Calu3 (cell line): ENCODE measurements at regions not wholly inside any gene's neighbourhood (a gene's known extent, or its start where the extent isn't known, plus 50 kb on each side); places are given as distances from the start of the nearest gene placed in this dataset.

Experiments used
- BruUV-seq: library from RNA; stranded (reverse); fragments of 400-500 nt; replicated peaks from 2 replicates; lab custom pipeline; 2021; lab: Mats Ljungman, UMichigan
- CTCF ChIA-PET: fragments of 300-600 bp; sonication (Branson Sonifier 250); formaldehyde crosslinking; loops from one replicate; lab custom pipeline; 2022; ENCODE audit warnings: antibody characterized with exemption; lab: Charles Lee
- DNase-seq: peaks from one replicate; pipeline ENCODE4 v3.0.0; 2022
- H3K27ac Mint-ChIP-seq: one replicate; pipeline ENCODE4 v1.8.0; 2022; ENCODE audit warnings: mixed read lengths; ENCODE audit not compliant: unreplicated experiment
- H3K27me3 Mint-ChIP-seq: one replicate; pipeline ENCODE4 v1.8.0; 2022; ENCODE audit warnings: mixed read lengths; ENCODE audit not compliant: unreplicated experiment
- H3K36me3 Mint-ChIP-seq: one replicate; pipeline ENCODE4 v1.8.0; 2022; ENCODE audit warnings: mild to moderate bottlenecking, moderate library complexity, mixed read lengths; ENCODE audit not compliant: insufficient read depth, unreplicated experiment
- H3K4me1 Mint-ChIP-seq: one replicate; pipeline ENCODE4 v1.8.0; 2022; ENCODE audit warnings: mild to moderate bottlenecking, low read depth, mixed read lengths; ENCODE audit not compliant: unreplicated experiment
- H3K4me3 Mint-ChIP-seq: one replicate; pipeline ENCODE4 v1.8.0; 2022; ENCODE audit warnings: mild to moderate bottlenecking, low read depth, moderate library complexity, mixed read lengths; ENCODE audit not compliant: unreplicated experiment
- H3K9me3 Mint-ChIP-seq: one replicate; pipeline ENCODE4 v1.8.0; 2022; ENCODE audit warnings: low read depth, mixed read lengths; ENCODE audit not compliant: unreplicated experiment
- intact Hi-C: fragments of 100-400 bp; cut with micrococcal nuclease; formaldehyde crosslinking; loops from one replicate; pipeline ENCODE4 v1.10.0; 2022; ENCODE audit not compliant: unreplicated experiment
- TF ChIP-seq, protein P1 (sequence below): fragments of 200-600 bp; IDR thresholded peaks from one replicate; pipeline ENCODE4 v1.8.0; 2022; ENCODE audit warnings: antibody characterized with exemption; ENCODE audit not compliant: unreplicated experiment

DNA sequence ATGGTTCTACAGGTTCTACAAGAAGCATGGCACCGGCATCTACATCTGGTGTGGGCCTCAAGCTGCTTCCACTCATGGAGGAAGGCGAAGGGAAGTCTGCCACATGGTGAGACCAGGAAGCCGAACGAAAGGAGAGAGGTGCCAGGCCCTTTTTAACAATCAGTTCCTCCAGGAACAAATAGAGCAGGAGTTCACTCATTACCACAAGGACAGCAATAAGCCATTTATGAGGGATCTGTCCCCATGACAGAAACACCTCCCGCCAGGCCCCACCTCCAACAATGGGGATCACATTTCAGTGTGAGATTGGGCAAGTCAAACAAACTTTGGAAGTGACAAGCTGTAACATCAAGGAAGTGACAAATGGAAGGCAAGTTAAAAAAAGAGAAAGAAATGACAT is 95.5 kb upstream of the PTPN3 start:
- TF ChIP-seq, protein P1, sequence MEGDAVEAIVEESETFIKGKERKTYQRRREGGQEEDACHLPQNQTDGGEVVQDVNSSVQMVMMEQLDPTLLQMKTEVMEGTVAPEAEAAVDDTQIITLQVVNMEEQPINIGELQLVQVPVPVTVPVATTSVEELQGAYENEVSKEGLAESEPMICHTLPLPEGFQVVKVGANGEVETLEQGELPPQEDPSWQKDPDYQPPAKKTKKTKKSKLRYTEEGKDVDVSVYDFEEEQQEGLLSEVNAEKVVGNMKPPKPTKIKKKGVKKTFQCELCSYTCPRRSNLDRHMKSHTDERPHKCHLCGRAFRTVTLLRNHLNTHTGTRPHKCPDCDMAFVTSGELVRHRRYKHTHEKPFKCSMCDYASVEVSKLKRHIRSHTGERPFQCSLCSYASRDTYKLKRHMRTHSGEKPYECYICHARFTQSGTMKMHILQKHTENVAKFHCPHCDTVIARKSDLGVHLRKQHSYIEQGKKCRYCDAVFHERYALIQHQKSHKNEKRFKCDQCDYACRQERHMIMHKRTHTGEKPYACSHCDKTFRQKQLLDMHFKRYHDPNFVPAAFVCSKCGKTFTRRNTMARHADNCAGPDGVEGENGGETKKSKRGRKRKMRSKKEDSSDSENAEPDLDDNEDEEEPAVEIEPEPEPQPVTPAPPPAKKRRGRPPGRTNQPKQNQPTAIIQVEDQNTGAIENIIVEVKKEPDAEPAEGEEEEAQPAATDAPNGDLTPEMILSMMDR, result no peak
- peaks cover 2% of the 10 kb centered on the region for H3K9me3 Mint-ChIP-seq
- CTCF ChIA-PET, result no interaction called here
- no peak overlapping the region for H3K27ac Mint-ChIP-seq
- no TSS peak for BruUV-seq
- H3K4me3 Mint-ChIP-seq, result no peak overlapping the region
- intact Hi-C loops, result no loop called here
- H3K4me1 Mint-ChIP-seq, result no peaks in the 10 kb centered on the region
- H3K36me3 Mint-ChIP-seq, result no peaks in the 10 kb centered on the region
- no peak for DNase-seq
- H3K27me3 Mint-ChIP-seq, result no peaks in the 10 kb centered on the region

DNA sequence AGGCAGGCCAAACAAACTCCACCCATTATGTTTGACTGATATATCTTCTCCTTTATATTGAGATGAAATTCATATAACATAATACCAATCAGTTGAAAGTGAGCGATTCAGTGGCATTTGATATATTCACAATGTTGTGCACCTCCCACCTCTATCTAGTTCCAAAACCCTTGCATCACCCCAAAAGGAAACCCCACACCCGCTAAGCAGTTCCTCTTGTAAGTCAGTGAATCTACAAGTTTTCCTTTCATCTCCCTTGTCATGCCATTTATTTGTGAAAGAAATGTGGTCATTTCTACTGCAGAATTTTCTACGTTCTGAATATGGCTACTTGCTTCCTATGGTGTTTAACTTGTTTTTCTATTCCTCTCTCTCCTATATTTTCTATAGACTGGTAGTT is 99.4 kb upstream of the PTPN3 start:
- TF ChIP-seq, protein P1, result no peak
- no peak for DNase-seq
- intact Hi-C loops, result no loop called here
- H3K27ac Mint-ChIP-seq, result no peak overlapping the region
- H3K27me3 Mint-ChIP-seq, result peaks cover 15% of the 10 kb centered on the region
- no peaks in the 10 kb centered on the region for H3K36me3 Mint-ChIP-seq
- H3K9me3 Mint-ChIP-seq, result no peaks in the 10 kb centered on the region
- H3K4me1 Mint-ChIP-seq, result no peaks in the 10 kb centered on the region
- BruUV-seq, result no TSS peak
- CTCF ChIA-PET, result no interaction called here
- no peak overlapping the region for H3K4me3 Mint-ChIP-seq

DNA sequence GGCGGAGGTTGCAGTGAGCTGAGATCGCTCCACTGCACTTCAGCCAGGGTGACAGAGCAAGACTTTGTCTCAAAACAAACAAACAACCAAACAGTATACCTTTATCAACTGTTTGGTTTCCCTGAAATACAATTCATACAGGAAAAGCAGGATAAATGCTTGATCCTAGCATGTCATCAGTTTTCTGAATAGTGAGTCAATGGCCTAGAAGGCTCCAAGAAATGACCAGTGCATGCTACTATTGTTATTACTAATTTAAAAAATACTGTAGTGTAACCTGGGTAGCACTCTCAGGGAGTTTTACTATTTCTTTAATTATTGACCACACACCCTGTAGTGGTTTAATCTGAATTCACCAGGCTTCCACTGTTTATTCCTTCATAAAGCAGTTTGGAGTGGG is 101.0 kb upstream of the PTPN3 start:
- intact Hi-C loops, result no loop called here
- Mint-ChIP-seq H3K9me3 (no peaks in the 10 kb centered on the region), H3K27me3 (peaks cover 31% of the 10 kb centered on the region), H3K27ac (no peak overlapping the region), H3K4me1 (no peaks in the 10 kb centered on the region), H3K36me3 (no peaks in the 10 kb centered on the region), H3K4me3 (no peak overlapping the region)
- no peak for DNase-seq
- CTCF ChIA-PET, result no interaction called here
- TF ChIP-seq, protein P1, result no peak
- BruUV-seq, result no TSS peak

DNA sequence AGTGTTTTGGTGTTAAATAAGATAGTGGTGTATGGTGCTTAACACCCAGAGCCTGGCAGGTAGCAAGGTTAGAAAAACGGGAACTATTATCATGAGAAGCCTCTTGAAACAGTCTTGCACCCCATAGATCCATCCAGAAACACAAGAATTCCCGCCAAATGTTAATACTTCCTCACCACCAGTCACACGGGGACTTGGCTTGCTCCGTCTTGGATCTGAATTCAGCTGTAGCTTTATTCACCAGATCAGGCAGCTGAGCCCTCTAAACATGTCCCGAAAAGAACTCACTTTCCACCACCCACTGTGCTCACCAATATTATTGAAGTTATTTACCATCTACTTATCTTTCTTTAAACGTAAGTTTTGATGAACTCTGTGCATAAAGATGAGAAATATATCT is 101.6 kb upstream of the PTPN3 start:
- Mint-ChIP-seq H3K27ac (no peak overlapping the region), H3K4me3 (no peak overlapping the region), H3K4me1 (no peaks in the 10 kb centered on the region), H3K9me3 (no peaks in the 10 kb centered on the region), H3K36me3 (no peaks in the 10 kb centered on the region), H3K27me3 (peaks cover 31% of the 10 kb centered on the region)
- no TSS peak for BruUV-seq
- intact Hi-C loops, result no loop called here
- no peak for DNase-seq
- TF ChIP-seq, protein P1, result no peak
- CTCF ChIA-PET, result no interaction called here

DNA sequence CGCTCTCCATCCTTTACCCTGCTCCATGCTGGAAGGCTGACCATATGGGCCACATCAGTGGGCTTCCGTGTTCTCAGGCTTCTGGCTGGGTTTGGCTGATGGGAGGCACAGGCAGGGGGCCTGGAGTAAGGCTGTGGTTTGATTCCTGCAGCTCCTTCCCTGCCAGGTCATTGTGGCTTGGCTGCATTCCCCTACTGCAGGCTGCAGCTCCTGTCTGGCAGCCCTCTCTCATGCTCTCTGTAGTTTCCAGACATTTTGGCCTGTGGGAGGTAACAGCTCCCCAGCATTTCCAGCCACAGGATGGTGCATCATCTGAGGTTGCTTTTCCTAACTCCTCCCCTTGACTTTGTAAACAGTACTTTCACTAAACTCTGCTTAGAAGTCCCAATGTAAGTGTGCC is 102.0 kb upstream of the PTPN3 start:
- DNase-seq, result no peak
- TF ChIP-seq, protein P1, result no peak
- Mint-ChIP-seq H3K27ac (no peak overlapping the region), H3K4me3 (no peak overlapping the region), H3K9me3 (no peaks in the 10 kb centered on the region), H3K27me3 (peaks cover 31% of the 10 kb centered on the region), H3K36me3 (no peaks in the 10 kb centered on the region), H3K4me1 (no peaks in the 10 kb centered on the region)
- CTCF ChIA-PET, result no interaction called here
- intact Hi-C loops, result no loop called here
- BruUV-seq, result no TSS peak
